NT2/D1 (cell line): ENCODE measurements at regions not wholly inside any gene's neighbourhood (a gene's known extent, or its start where the extent isn't known, plus 50 kb on each side); places are given as distances from the start of the nearest gene placed in this dataset.

Experiments used
- DNase-seq: peaks from one replicate; pipeline ENCODE4 v3.0.0-alpha.2; 2011; ENCODE audit warnings: low read depth, low spot score
- H3K27me3 ChIP-seq: 2 replicates; pipeline ENCODE4 v1.6.0; 2011; ENCODE audit warnings: mild to moderate bottlenecking; ENCODE audit not compliant: insufficient read length, insufficient read depth
- H3K36me3 ChIP-seq: 2 replicates; pipeline ENCODE4 v1.6.1; 2011; ENCODE audit warnings: mild to moderate bottlenecking, low read length, mixed read lengths; ENCODE audit not compliant: insufficient read depth, insufficient read length
- H3K4me1 ChIP-seq: 2 replicates; pipeline ENCODE4 v1.5.1; 2011; ENCODE audit not compliant: insufficient read depth, insufficient read length
- H3K4me3 ChIP-seq: 2 replicates; pipeline ENCODE4 v1.5.1; 2011; ENCODE audit warnings: low read depth; ENCODE audit not compliant: insufficient read length
- H3K9ac ChIP-seq: 2 replicates; pipeline ENCODE4 v1.6.0; 2011; ENCODE audit warnings: low read depth; ENCODE audit not compliant: insufficient read length
- H3K9me3 ChIP-seq: 2 replicates; pipeline ENCODE4 v1.5.1; 2011; ENCODE audit warnings: mild to moderate bottlenecking, low read length; ENCODE audit not compliant: insufficient read depth
- SUZ12 ChIP-seq: IDR thresholded peaks from 2 replicates; pipeline ENCODE4 v1.6.1; 2011; ENCODE audit not compliant: insufficient read length, insufficient read depth; ENCODE audit errors: extremely low read depth
- YY1 ChIP-seq: IDR thresholded peaks from 2 replicates; pipeline ENCODE4 v1.6.1; 2011; ENCODE audit not compliant: insufficient read length, insufficient read depth
- ZNF274 ChIP-seq: IDR thresholded peaks from 2 replicates; pipeline ENCODE4 v1.6.1; 2011; ENCODE audit warnings: mild to moderate bottlenecking, low read depth, low read length

DNA sequence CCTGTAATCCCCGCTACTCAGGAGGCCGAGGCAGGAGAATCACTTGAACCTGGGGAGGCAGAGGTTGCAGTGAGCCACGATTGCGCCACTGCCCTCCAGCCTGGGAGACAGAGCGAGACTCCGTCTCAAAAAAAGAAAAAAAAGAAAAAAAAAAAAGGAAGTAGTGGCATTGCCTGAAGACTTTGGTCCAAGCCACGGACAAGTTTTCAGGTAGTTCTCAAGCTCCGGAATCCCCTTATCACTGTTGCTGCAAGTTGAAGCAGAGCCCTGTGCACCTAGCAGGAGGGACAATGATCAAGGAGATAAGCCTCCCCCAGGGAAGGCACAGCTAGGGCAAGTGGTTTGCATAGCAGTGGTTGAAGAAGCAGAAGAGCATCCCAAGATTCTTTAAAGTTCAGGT, 97.6 kb downstream of the MEX3B start:
- Histone ChIP-seq H3K27me3 (no peaks in the 10 kb centered on the region), H3K4me3 (no peak overlapping the region), H3K9ac (no peak overlapping the region), H3K36me3 (peaks cover 6% of the 10 kb centered on the region), H3K4me1 (peaks cover 2% of the 10 kb centered on the region), H3K9me3 (no peaks in the 10 kb centered on the region)
- DNase-seq = no peak
- TF ChIP-seq YY1 (no peak), ZNF274 (no peak)

DNA sequence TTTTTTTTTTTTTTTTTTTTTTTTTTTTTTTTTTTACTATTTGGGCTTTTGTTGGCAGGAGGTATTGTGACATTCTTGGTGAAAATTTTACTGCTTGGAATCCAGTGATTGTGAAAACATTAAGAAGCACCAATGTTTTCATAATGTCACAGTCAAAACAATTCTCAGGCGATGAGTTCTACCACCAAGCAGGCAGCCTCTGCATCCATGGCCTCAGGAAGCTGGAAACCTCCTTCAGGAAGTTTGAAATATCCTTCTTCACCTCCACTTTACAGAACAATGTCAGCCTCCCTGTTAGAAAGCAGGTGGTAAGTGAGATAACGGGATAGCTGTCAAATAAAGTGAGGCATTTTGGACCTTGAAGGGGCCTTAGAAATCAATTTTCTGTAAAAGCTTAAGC, 98.3 kb downstream of the MEX3B start:
- no peak overlapping the region for H3K9ac ChIP-seq
- H3K4me1 ChIP-seq = peaks cover 2% of the 10 kb centered on the region
- no peaks in the 10 kb centered on the region for H3K9me3 ChIP-seq
- TF ChIP-seq SUZ12 (no peak), YY1 (no peak), ZNF274 (no peak)
- DNase-seq = no peak
- H3K36me3 ChIP-seq = no peaks in the 10 kb centered on the region
- no peaks in the 10 kb centered on the region for H3K27me3 ChIP-seq
- H3K4me3 ChIP-seq = no peak overlapping the region

DNA sequence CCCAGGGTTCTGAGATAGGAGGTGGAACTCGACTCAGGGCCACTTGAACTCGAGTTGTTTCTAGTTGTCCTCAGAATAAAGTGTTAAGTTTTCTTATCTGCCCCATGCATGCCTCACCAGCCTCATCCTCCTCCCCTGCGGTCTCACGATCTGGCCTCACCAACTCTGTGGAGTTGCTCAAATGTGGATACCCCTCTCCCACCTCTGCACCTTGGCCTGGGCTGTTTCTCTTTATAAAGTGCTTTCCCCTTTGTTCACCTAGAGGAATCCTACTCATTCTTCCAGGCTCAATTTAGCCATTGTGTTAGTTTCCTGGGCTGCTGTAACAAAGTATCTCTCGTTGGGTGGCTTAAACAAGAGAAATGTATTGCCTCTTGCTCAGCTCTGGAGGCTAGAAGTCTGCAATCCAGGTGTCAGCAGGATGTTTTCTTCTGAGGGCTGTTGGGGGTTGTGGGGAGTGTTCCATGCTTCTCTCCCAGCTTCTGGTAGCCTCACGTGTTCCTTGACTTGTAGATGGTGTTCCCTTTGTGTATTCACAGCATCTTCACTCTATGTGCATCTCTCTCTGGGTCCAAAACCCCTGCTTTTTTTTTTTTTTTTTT, 100.7 kb downstream of the MEX3B start:
- TF ChIP-seq YY1 = no peak
- TF ChIP-seq ZNF274 = no peak
- TF ChIP-seq SUZ12 = no peak
- Histone ChIP-seq H3K4me3 (no peak overlapping the region), H3K9ac (no peak overlapping the region), H3K27me3 (no peaks in the 10 kb centered on the region), H3K36me3 (no peaks in the 10 kb centered on the region), H3K4me1 (peaks cover 3% of the 10 kb centered on the region), H3K9me3 (peaks cover 4% of the 10 kb centered on the region; the same call in 1 of the 2 replicates)
- peak; percentile 9 for DNase-seq

DNA sequence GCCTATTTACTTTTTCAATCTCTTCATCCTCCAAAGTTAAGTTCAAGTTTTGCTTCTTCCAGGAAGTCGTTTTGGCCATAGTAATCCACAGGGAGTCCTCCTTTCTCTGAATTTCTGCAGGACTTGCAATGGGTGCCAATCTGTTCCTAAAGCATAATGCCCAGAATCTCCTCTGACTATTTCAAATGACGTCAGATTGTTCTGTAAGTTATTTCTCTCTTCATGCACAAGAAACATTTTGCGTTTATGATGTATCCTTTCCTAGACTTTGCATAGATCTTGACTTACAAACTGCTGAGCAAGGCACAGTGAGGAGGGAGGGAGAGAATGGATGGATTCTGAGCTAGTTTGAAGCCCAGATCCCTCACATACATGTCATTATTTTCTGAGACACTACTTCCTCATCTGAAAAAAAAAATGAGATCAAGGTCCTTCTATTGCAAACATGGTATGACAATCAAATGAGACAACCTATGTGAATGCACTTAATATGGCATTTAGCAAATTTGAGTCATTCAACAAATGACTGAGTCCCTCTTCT, 103.1 kb downstream of the MEX3B start:
- no peak for TF ChIP-seq YY1
- no peak for TF ChIP-seq SUZ12
- TF ChIP-seq ZNF274 = no peak
- no peaks in the 10 kb centered on the region for H3K36me3 ChIP-seq
- no peak for DNase-seq
- peaks cover 14% of the 10 kb centered on the region; the same call in 1 of the 2 replicates for H3K9me3 ChIP-seq
- H3K4me1 ChIP-seq = peaks cover 3% of the 10 kb centered on the region
- H3K4me3 ChIP-seq = no peak overlapping the region
- H3K9ac ChIP-seq = no peak overlapping the region
- no peaks in the 10 kb centered on the region for H3K27me3 ChIP-seq

DNA sequence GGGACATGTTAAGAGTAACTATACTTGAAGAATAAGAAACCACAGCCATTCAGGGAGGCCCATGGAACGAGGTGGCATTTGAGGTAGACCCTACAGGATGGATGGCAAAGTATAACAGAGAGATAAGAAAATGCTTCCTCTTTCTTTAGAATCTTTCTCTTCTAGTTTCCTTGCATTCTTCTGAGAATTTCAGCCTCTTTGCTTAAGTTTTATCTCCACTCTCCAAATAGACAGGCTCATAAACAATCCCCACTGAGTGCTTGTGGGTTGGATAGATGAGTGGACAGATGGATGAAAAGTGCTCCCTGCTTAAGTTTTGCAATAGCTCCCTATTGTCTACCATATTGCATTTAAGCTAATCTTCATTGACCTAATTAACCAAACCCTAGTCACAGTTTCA, 103.7 kb downstream of the MEX3B start:
- DNase-seq = no peak
- Histone ChIP-seq H3K27me3 (no peaks in the 10 kb centered on the region), H3K9me3 (peaks cover 14% of the 10 kb centered on the region; the same call in 1 of the 2 replicates), H3K4me3 (no peak overlapping the region), H3K9ac (no peak overlapping the region), H3K36me3 (no peaks in the 10 kb centered on the region), H3K4me1 (peaks cover 3% of the 10 kb centered on the region)
- TF ChIP-seq SUZ12 = no peak
- TF ChIP-seq ZNF274 = no peak
- TF ChIP-seq YY1 = no peak

DNA sequence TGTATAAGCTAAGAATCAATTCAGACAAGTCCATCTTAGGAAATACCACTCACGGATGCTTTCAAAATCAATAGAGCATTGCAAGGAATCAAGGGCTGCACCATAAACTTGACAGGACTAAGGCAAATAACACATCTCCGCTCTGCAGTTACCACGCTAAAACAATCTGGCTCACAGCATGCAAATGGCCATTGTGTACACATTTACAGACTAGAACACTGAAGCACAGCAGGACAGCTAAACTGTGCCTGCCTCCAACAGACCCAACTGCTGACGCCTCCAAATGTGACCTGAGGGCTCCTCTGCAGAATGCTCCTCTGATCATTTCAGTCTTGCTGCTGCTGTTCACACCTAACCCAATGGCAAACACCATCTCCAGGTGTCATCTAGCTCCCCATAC, 104.3 kb downstream of the MEX3B start:
- TF ChIP-seq YY1 (no peak), ZNF274 (no peak)
- no peaks in the 10 kb centered on the region for H3K27me3 ChIP-seq
- no peaks in the 10 kb centered on the region for H3K36me3 ChIP-seq
- no peak overlapping the region for H3K4me3 ChIP-seq
- no peak for DNase-seq
- peaks cover 14% of the 10 kb centered on the region; the same call in 1 of the 2 replicates for H3K9me3 ChIP-seq
- peaks cover 3% of the 10 kb centered on the region for H3K4me1 ChIP-seq
- no peak overlapping the region for H3K9ac ChIP-seq

DNA sequence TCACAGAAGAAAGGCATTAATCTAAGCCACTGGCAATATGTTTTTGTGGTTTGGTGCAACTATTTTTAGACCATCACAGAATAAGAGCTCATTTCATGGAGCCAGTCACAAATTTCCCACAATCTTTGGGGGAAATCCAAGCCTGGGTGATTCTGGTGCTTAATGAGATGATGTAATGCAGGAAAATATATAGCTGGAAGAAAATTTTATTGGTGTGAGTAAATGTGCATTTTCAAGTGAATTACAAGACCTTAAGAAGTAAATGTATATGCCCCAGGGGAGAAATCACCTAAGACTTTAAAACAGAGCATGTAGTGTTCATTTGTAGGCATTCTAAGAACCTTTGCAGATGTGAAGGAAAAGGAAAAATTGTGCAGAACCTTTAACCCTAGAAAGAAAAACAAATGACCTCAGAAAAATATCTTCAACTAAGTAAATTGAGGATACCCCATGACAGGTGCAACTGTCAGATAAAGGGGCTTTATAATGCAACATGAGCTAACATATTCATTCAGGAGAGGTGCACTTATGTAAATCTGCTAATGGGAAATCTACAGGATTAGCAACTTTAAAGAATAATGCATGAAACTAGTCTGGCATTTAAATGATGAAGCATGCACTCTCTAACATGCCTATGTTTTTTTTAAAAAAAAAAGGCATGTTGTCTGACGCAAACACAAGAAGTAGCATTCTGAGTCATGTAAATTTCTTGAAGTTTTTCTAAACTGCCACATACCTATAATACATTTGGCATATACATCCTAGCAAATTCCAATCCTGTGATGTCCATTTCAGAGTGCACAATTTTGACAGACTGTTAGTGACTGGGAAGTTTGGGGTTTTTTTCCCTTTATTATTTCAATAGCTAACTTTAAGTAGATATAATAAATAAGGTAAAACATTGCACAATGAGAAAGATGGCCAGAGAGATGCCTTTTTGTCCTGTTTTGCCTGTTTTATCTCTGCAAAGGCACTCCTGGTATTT, 105.1 kb downstream of the MEX3B start:
- Histone ChIP-seq H3K4me1 (peaks cover 3% of the 10 kb centered on the region), H3K9ac (no peak overlapping the region), H3K36me3 (no peaks in the 10 kb centered on the region), H3K9me3 (peaks cover 14% of the 10 kb centered on the region; the same call in 1 of the 2 replicates), H3K27me3 (no peaks in the 10 kb centered on the region), H3K4me3 (no peak overlapping the region)
- TF ChIP-seq YY1 (no peak), SUZ12 (no peak), ZNF274 (no peak)
- DNase-seq = no peak
